SJSA1 (cell line): ENCODE measurements at regions not wholly inside any gene's neighbourhood (a gene's known extent, or its start where the extent isn't known, plus 50 kb on each side); places are given as distances from the start of the nearest gene placed in this dataset.
A peak's percentile ranks its signal among the peaks of the same experiment; 100 is the strongest.

Experiments used
- DNase-seq, 2 experiments: peaks; one replicate each; pipeline ENCODE4 v3.0.0-alpha.2; 2015 to 2020; ENCODE audit warnings: low spot score in 2 of 2, low read depth in 1 of 2
- H3K27ac ChIP-seq: fragments of 250-450 bp; sonication (Bioruptor Pico); 2 replicates; pipeline ENCODE4 v1.5.1; 2020; ENCODE audit warnings: mild to moderate bottlenecking, moderate library complexity
- H3K27me3 ChIP-seq: fragments of 250-450 bp; sonication (Bioruptor Pico); replicated peaks from 2 replicates; pipeline ENCODE4 v1.5.1; 2020; ENCODE audit warnings: mild to moderate bottlenecking, moderate library complexity
- H3K36me3 ChIP-seq: fragments of 250-450 bp; sonication (Bioruptor Pico); 2 replicates; pipeline ENCODE4 v1.5.1; 2020; ENCODE audit warnings: mild to moderate bottlenecking
- H3K4me1 ChIP-seq: fragments of 250-450 bp; sonication (Bioruptor Pico); replicated peaks from 2 replicates; pipeline ENCODE4 v1.6.1; 2021; ENCODE audit warnings: mild to moderate bottlenecking
- H3K4me3 ChIP-seq: fragments of 250-450 bp; sonication (Bioruptor Pico); 2 replicates; pipeline ENCODE4 v1.5.1; 2020; ENCODE audit warnings: mild to moderate bottlenecking
- H3K9me3 ChIP-seq: fragments of 250-450 bp; sonication (Bioruptor Pico); replicated peaks from 2 replicates; pipeline ENCODE4 v1.5.1; 2020; ENCODE audit warnings: mild to moderate bottlenecking

GRCh38 chr22:26890870-26891269 lies 233.5 kb downstream of the MIAT start:
- no peaks in the 10 kb centered on the region for H3K9me3 ChIP-seq
- H3K36me3 ChIP-seq: no peaks in the 10 kb centered on the region
- no peaks in the 10 kb centered on the region for H3K27me3 ChIP-seq
- H3K4me3 ChIP-seq: no peak overlapping the region
- no peak for DNase-seq
- peaks cover 71% of the 10 kb centered on the region for H3K4me1 ChIP-seq
- H3K27ac ChIP-seq: no peak overlapping the region

GRCh38 chr22:26891429-26891828 lies 234.0 kb downstream of the MIAT start:
- Histone ChIP-seq H3K4me1 (peaks cover 71% of the 10 kb centered on the region), H3K36me3 (no peaks in the 10 kb centered on the region), H3K4me3 (no peak overlapping the region), H3K27me3 (no peaks in the 10 kb centered on the region), H3K27ac (no peak overlapping the region), H3K9me3 (no peaks in the 10 kb centered on the region)
- DNase-seq: no peak

- Histone ChIP-seq H3K27me3 (no peaks in the 10 kb centered on the region), H3K36me3 (no peaks in the 10 kb centered on the region), H3K4me3 (no peak overlapping the region), H3K27ac (peak overlapping the region; percentile 87; the same call in 1 of the 2 replicates), H3K4me1 (peaks cover 63% of the 10 kb centered on the region), H3K9me3 (no peaks in the 10 kb centered on the region)
- DNase-seq: peak; percentile 48 to 56
These were observed 235.0 kb downstream of the MIAT start for GRCh38 chr22:26892166-26893041.

GRCh38 chr22:26893173-26894110 lies 236.1 kb downstream of the MIAT start:
- Histone ChIP-seq H3K27ac (peak overlapping the region; percentile 87), H3K27me3 (no peaks in the 10 kb centered on the region), H3K36me3 (no peaks in the 10 kb centered on the region), H3K4me3 (no peak overlapping the region), H3K9me3 (no peaks in the 10 kb centered on the region), H3K4me1 (peaks cover 52% of the 10 kb centered on the region)
- peak; percentile 67 to 68 for DNase-seq

- Histone ChIP-seq H3K4me3 (no peak overlapping the region), H3K27ac (peak overlapping the region; percentile 87), H3K36me3 (no peaks in the 10 kb centered on the region), H3K9me3 (no peaks in the 10 kb centered on the region), H3K27me3 (no peaks in the 10 kb centered on the region), H3K4me1 (peaks cover 46% of the 10 kb centered on the region)
- DNase-seq: peak in 1 of 2 experiments; percentile 25
These were observed 237.0 kb downstream of the MIAT start for GRCh38 chr22:26894362-26894761.

GRCh38 chr22:26894766-26895485 lies 237.5 kb downstream of the MIAT start:
- Histone ChIP-seq H3K36me3 (no peaks in the 10 kb centered on the region), H3K4me3 (no peak overlapping the region), H3K27ac (peak overlapping the region; percentile 87), H3K4me1 (peaks cover 46% of the 10 kb centered on the region), H3K9me3 (no peaks in the 10 kb centered on the region), H3K27me3 (no peaks in the 10 kb centered on the region)
- peak; percentile 77 to 93 for DNase-seq

- H3K27me3 ChIP-seq: no peaks in the 10 kb centered on the region
- H3K4me1 ChIP-seq: peaks cover 42% of the 10 kb centered on the region
- H3K9me3 ChIP-seq: no peaks in the 10 kb centered on the region
- no peaks in the 10 kb centered on the region for H3K36me3 ChIP-seq
- DNase-seq: peak in 1 of 2 experiments; percentile 14
- no peak overlapping the region for H3K27ac ChIP-seq
- no peak overlapping the region for H3K4me3 ChIP-seq
These were observed 240.0 kb downstream of the MIAT start for GRCh38 chr22:26897384-26897783.

GRCh38 chr22:26898946-26899605 lies 241.7 kb downstream of the MIAT start:
- Histone ChIP-seq H3K27me3 (no peaks in the 10 kb centered on the region), H3K27ac (no peak overlapping the region), H3K4me1 (peaks cover 34% of the 10 kb centered on the region), H3K36me3 (no peaks in the 10 kb centered on the region), H3K4me3 (no peak overlapping the region), H3K9me3 (no peaks in the 10 kb centered on the region)
- DNase-seq: no peak

GRCh38 chr22:26900787-26901186 lies 243.4 kb downstream of the MIAT start:
- no peaks in the 10 kb centered on the region for H3K27me3 ChIP-seq
- no peak overlapping the region for H3K4me3 ChIP-seq
- no peak for DNase-seq

GRCh38 chr22:26901198-26901816 lies 243.9 kb downstream of the MIAT start:
- H3K27me3 ChIP-seq: no peaks in the 10 kb centered on the region
- H3K27ac ChIP-seq: no peak overlapping the region
- H3K9me3 ChIP-seq: no peaks in the 10 kb centered on the region
- peaks cover 22% of the 10 kb centered on the region for H3K4me1 ChIP-seq
- DNase-seq: no peak
- H3K36me3 ChIP-seq: no peaks in the 10 kb centered on the region
- no peak overlapping the region for H3K4me3 ChIP-seq

More at GRCh38 chr22:26900787-26901186, 243.4 kb downstream of the MIAT start:
- H3K27ac ChIP-seq: no peak overlapping the region
- H3K36me3 ChIP-seq: no peaks in the 10 kb centered on the region
- H3K4me1 ChIP-seq: peaks cover 28% of the 10 kb centered on the region
- no peaks in the 10 kb centered on the region for H3K9me3 ChIP-seq

GRCh38 chr22:26902401-26903029 lies 245.1 kb downstream of the MIAT start:
- no peaks in the 10 kb centered on the region for H3K27me3 ChIP-seq
- DNase-seq: no peak
- peaks cover 20% of the 10 kb centered on the region for H3K4me1 ChIP-seq
- H3K9me3 ChIP-seq: no peaks in the 10 kb centered on the region
- no peak overlapping the region for H3K27ac ChIP-seq
- no peaks in the 10 kb centered on the region for H3K36me3 ChIP-seq
- H3K4me3 ChIP-seq: no peak overlapping the region

GRCh38 chr22:26903030-26903856 lies 245.9 kb downstream of the MIAT start:
- no peaks in the 10 kb centered on the region for H3K36me3 ChIP-seq
- no peak for DNase-seq
- H3K27me3 ChIP-seq: no peaks in the 10 kb centered on the region
- H3K27ac ChIP-seq: no peak overlapping the region
- H3K9me3 ChIP-seq: no peaks in the 10 kb centered on the region
- peaks cover 20% of the 10 kb centered on the region for H3K4me1 ChIP-seq
- H3K4me3 ChIP-seq: no peak overlapping the region
